ENCODE measurements at regions not wholly inside any gene's neighbourhood (a gene's known extent, or its start where the extent isn't known, plus 50 kb on each side); places are given as distances from the start of the nearest gene placed in this dataset.
"Not testable (repeated sequence)": the region's sequence is repeated elsewhere in the genome, so short reads cannot be mapped to it uniquely, and the experiment has no call there.

DNA sequence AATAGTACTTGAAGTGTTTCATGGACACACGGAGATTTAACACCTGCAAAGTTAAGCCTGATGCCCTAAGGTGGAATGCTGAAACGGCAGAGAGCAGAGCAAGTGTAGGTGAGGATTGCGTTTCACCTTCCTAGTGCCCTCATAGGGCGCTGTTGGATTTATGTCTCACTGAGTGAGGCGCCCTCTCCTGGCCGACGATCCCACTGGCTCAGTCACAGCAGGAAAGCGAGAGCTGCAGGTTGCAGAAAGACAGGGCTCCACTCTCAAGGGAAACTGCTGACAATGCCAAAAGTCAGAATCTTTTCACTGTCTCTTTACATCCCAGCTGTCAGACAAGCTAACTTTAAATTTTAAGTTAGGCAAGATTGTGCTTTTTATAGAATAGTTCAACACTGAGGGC lies 127.6 kb downstream of the POTEC start:
- H3K4me3 ChIP-seq (ENCODE audit: low read depth, low read length); DNase-seq (ENCODE audit: low read depth): not testable (repeated sequence)
- TF ChIP-seq, protein P1, sequence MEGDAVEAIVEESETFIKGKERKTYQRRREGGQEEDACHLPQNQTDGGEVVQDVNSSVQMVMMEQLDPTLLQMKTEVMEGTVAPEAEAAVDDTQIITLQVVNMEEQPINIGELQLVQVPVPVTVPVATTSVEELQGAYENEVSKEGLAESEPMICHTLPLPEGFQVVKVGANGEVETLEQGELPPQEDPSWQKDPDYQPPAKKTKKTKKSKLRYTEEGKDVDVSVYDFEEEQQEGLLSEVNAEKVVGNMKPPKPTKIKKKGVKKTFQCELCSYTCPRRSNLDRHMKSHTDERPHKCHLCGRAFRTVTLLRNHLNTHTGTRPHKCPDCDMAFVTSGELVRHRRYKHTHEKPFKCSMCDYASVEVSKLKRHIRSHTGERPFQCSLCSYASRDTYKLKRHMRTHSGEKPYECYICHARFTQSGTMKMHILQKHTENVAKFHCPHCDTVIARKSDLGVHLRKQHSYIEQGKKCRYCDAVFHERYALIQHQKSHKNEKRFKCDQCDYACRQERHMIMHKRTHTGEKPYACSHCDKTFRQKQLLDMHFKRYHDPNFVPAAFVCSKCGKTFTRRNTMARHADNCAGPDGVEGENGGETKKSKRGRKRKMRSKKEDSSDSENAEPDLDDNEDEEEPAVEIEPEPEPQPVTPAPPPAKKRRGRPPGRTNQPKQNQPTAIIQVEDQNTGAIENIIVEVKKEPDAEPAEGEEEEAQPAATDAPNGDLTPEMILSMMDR (IDR thresholded peaks at IDR 0.05; ENCODE audit: control insufficient read depth, extremely low read depth, insufficient read depth) = peak; percentile 55

GRCh38 chr18:14415399-14415798 lies 128.0 kb downstream of the POTEC start:
- not testable (repeated sequence) for H3K4me3 ChIP-seq (ENCODE audit: low read depth, low read length); DNase-seq (ENCODE audit: low read depth)

DNA sequence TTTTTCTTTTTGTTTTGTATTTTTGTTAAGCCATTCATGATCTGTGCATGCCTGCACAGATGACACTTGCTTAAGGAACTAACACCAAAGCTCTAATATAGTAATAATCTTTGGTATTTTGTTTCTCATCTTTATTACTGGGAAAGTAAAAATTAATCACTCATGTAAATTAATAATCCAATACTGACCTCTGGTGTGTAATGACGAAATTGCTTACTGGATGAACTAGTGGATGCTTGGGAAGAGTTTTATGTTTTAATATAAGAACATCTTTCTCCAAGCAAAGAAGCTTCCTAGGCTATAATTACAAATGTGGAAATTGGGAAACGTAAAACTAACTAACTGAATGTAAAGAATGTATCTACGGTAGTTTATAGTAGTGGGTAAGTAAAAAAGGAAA lies 147.9 kb downstream of the POTEC start:
- not testable (repeated sequence) for DNase-seq (ENCODE audit: low read depth)
- TF ChIP-seq, protein P1 (IDR thresholded peaks at IDR 0.05; ENCODE audit: control insufficient read depth, extremely low read depth, insufficient read depth) = peak; percentile 24; the same call in 1 of the 2 replicates

DNA sequence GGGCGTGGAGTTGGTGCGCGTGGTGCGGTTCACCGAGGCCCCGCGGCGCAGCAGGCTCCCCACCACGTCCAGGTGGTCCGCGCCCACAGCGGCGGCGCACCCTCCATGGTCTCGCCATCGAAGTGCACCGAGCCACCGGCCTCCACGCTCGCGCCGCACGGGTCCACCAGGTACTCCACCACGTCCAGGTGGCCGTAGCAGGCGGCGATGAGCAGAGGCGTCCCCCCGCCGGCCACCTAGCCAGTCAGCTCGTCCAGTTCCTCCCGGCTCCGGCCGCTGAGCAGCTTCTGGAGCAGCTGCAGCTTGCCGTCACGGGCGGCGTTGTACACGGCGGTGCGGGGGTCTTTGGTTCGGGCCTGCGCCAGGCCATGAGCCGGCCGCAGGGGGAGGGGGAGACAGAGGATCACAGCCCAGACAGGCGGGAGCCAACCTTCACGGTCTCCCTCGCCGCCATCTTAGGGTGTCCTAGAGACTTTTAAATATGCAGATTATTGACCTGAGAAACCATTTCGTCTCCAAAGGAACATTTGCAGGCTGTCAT lies 149.8 kb downstream of the POTEC start:
- not testable (repeated sequence) for H3K4me3 ChIP-seq (ENCODE audit: low read depth, low read length); DNase-seq (ENCODE audit: low read depth)

More for the DNA sequence above, 147.9 kb downstream of the POTEC start:
- not testable (repeated sequence) for H3K4me3 ChIP-seq (ENCODE audit: low read depth, low read length)

DNA sequence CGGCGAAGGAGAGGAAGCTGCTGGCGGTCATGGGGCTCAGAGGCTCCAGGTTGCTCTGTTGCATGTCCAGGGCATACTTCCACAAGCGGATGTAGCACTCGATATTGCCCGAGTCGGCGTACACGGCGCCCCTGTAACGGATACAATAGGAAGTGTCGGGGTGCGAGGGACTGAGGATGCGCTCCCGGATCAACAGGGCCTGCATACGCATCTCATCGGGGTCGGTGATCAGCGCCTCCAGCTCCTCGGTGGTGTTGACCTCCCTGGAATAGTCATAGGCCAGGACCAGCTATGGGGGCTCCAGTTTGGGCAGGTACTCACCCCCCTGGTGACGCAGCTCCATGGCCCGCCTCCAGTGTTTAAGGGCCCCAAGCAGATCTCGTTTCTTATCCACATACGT lies 150.8 kb downstream of the POTEC start:
- DNase-seq (ENCODE audit: low read depth) = not testable (repeated sequence)

GRCh38 chr18:14384961-14385360 lies 158.4 kb downstream of the POTEC start:
- not testable (repeated sequence) for DNase-seq (ENCODE audit: low read depth)

More for the DNA sequence above, 150.8 kb downstream of the POTEC start:
- H3K4me3 ChIP-seq (ENCODE audit: low read depth, low read length) = not testable (repeated sequence)

DNA sequence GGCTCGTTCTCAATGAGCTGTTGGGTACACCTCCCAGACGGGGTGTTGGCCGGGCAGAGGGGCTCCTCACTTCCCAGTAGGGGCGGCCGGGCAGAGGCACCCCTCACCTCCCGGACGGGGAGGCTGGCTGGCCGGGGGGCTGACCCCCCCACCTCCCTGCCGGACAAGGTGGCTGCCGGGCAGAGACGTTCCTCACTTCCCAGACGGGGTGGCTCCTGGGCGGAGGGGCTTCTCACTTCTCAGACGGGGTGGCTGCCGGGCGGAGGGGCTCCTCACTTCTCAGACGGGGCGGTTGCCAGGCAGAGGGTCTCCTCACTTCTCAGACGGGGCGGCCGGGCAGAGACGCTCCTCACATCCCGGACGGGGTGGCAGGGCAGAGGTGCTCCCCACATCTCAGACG lies 160.7 kb downstream of the POTEC start:
- DNase-seq (ENCODE audit: low read depth); H3K4me3 ChIP-seq (ENCODE audit: low read depth, low read length): not testable (repeated sequence)

More at GRCh38 chr18:14384961-14385360, 158.4 kb downstream of the POTEC start:
- not testable (repeated sequence) for H3K4me3 ChIP-seq (ENCODE audit: low read depth, low read length)

DNA sequence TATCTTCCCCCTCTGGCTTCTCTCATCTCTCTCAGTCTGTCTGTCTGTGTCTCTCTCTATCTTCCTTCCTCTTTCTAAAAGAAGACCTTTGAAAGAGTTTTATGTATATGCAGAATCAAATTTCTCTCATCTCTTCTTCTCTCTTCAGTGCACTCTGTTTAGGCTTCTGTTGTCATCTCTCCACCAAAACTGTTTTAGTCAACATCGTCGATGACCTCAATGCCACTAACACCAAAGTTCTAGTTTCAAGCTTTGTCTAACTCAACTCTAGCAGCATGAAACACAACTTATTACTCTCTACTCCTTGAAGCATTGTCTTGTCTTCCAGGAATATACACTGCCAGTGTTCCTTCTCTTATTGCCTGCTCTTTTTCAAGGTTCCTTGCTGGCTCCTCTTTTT lies 163.9 kb downstream of the POTEC start:
- not testable (repeated sequence) for DNase-seq (ENCODE audit: low read depth); H3K4me3 ChIP-seq (ENCODE audit: low read depth, low read length)

GRCh38 chr18:14378376-14378775 lies 165.0 kb downstream of the POTEC start:
- not testable (repeated sequence) for DNase-seq (ENCODE audit: low read depth)

DNA sequence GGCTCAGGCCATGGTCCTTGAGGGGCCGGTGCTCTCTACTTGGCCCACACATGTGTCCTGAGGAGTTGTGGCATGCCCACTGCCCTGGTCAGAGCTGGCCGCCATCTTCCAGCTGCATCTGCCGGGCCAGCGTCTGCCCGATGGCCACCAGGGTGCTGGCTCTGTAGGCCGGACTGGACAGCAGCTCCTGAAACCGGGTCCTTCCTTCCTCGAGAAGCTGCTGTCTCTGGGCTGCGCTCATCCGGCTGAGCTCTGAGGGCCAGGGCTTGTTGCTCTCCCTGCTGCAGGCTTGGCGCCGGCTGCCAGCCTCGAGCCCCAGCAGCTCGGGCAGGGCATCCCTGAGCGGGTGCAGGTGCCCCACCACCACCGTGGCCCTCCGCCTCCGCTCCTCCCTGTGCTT lies 182.1 kb downstream of the POTEC start:
- DNase-seq (ENCODE audit: low read depth); H3K4me3 ChIP-seq (ENCODE audit: low read depth, low read length): not testable (repeated sequence)

More at GRCh38 chr18:14378376-14378775, 165.0 kb downstream of the POTEC start:
- H3K4me3 ChIP-seq (ENCODE audit: low read depth, low read length) = not testable (repeated sequence)

GRCh38 chr18:14357553-14358297 lies 185.7 kb downstream of the POTEC start:
- not testable (repeated sequence) for H3K4me3 ChIP-seq (ENCODE audit: low read depth, low read length); DNase-seq (ENCODE audit: low read depth)

DNA sequence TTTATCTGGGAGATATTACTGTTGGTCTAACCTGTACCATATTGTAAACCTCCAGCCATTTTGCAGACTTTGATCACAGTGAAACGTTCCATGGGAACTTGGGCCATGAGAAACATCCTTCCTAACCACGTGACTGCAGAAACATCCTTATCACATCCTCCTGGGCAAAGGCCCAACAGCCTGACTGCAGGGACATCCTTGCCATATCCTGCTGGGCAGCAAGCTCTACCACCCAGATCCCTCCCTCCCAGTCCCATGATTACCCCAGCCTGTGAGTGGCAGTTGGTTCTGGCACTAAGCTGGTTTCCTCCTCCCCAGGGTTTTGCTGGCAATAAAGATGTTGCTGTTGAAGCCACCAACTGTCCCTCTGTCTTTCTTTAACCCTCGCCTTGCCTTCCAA lies 201.2 kb downstream of the POTEC start:
- DNase-seq (ENCODE audit: low read depth) = peak; percentile 13

GRCh38 chr18:14336017-14336416 lies 203.8 kb upstream of the ZNF519 start:
- not testable (repeated sequence) for H3K4me3 ChIP-seq (ENCODE audit: low read depth, low read length); DNase-seq (ENCODE audit: low read depth)

More for the DNA sequence above, 201.2 kb downstream of the POTEC start:
- H3K4me3 ChIP-seq (ENCODE audit: low read depth, low read length) = not testable (repeated sequence)

DNA sequence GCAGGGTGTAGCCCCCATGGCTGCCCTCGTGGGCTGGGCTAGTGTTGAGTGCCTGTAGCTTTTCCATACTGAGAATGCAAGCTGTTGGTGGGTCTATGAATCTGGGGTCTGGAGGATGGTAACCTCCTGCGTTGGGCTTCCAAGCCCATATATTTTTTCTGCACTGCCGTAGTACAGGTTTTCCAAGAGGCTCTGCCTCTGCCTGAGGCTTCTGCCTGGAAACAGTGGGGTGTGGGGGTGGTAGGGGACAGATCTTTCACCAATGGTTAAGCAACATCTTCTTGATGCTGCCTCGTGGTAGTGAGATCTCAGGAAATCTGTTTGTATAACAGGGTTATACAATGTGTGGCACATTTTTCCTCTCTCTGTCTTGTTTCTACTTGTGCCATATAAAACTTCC lies 189.0 kb upstream of the ZNF519 start:
- not testable (repeated sequence) for DNase-seq (ENCODE audit: low read depth)

GRCh38 chr18:14301255-14301654 lies 169.0 kb upstream of the ZNF519 start:
- H3K4me3 ChIP-seq (ENCODE audit: low read depth, low read length); DNase-seq (ENCODE audit: low read depth): not testable (repeated sequence)

More for the DNA sequence above, 189.0 kb upstream of the ZNF519 start:
- not testable (repeated sequence) for H3K4me3 ChIP-seq (ENCODE audit: low read depth, low read length)

DNA sequence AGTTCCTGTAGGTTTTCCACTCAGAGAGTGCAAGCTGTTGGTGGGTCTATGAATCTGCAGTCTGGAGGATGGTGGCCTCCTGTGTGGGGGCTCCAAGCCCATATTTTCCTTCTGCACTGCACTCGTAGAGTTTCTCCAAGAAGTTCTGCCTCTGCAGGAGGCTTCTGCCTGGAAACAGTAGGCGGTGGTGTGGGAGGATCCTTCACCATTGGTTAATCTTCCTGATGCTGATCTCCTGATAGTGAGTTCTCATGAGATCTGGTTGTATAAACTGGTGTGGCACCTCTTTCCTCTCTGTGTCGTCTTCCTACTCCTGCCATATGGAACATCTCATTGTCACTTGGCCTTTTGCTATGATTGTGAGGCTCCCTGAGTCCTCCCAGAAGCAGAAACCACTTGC lies 162.8 kb upstream of the ZNF519 start:
- not testable (repeated sequence) for H3K4me3 ChIP-seq (ENCODE audit: low read depth, low read length); DNase-seq (ENCODE audit: low read depth)

Measured in LNCaP clone FGC (cell line).